Naive thymus-derived CD8-positive, alpha-beta T cell (primary cell): ENCODE measurements at regions not wholly inside any gene's neighbourhood (a gene's known extent, or its start where the extent isn't known, plus 50 kb on each side); places are given as distances from the start of the nearest gene placed in this dataset.

Experiments
- ATAC-seq, 2 donors: fragments of 150-1000 bp; cut with Tn5 transposase in 1 of 2; sonication (Bioruptor Pico), chemical (Tn5 transposase) in 1 of 2; 1 replicate in 1 of 2; 2 replicates in 1 of 2; pipeline ENCODE4 v1.10.0; 2021; ENCODE audit warnings: mild to moderate bottlenecking in 2 of 2, moderate library complexity in 2 of 2
- POLR2A ChIA-PET: fragments of 350-600 bp; sonication (Branson Sonifier 250); formaldehyde crosslinking; loops from one replicate; lab custom pipeline; 2021; ENCODE audit warnings: antibody characterized with exemption; lab: Charles Lee
- DNase-seq, 10 donors: peaks; one replicate each; pipeline versions ENCODE4 v3.0.0 to v3.0.0-alpha.2; 2020 to 2022
- H3K27ac Mint-ChIP-seq, 10 donors: one replicate each; pipeline ENCODE4 v1.8.0; 2020 to 2022; ENCODE audit warnings: mild to moderate bottlenecking in 10 of 10, mixed read lengths in 10 of 10, moderate library complexity in 4 of 10, inconsistent platforms in 1 of 10
- H3K27me3 Mint-ChIP-seq, 5 donors: one replicate each; pipeline ENCODE4 v1.8.0; 2021 to 2022; ENCODE audit warnings: mixed read lengths in 5 of 5
- H3K36me3 Mint-ChIP-seq, 3 donors: one replicate each; pipeline ENCODE4 v1.8.0; 2020 to 2022; ENCODE audit warnings: mixed read lengths in 3 of 3, mild to moderate bottlenecking in 2 of 3, inconsistent platforms in 1 of 3
- H3K4me1 Mint-ChIP-seq, 4 donors: one replicate each; pipeline ENCODE4 v1.8.0; 2021 to 2022; ENCODE audit warnings: mixed read lengths in 4 of 4
- H3K4me3 Mint-ChIP-seq, 10 donors: one replicate each; pipeline ENCODE4 v1.8.0; 2020 to 2022; ENCODE audit warnings: mild to moderate bottlenecking in 10 of 10, mixed read lengths in 10 of 10, moderate library complexity in 6 of 10, inconsistent platforms in 1 of 10
- H3K9me3 Mint-ChIP-seq, 9 donors: one replicate each; pipeline ENCODE4 v1.8.0; 2020 to 2022; ENCODE audit warnings: mixed read lengths in 9 of 9, mild to moderate bottlenecking in 3 of 9, inconsistent platforms in 1 of 9, moderate library complexity in 1 of 9

- peaks cover 0 to 6% (median 0%) of the 10 kb centered on the region in 4 donors for H3K4me1 Mint-ChIP-seq
- POLR2A ChIA-PET: no interaction called here
These were observed 781.5 kb upstream of the FBXO33 start for GRCh38 chr14:40213701-40214100.

DNA sequence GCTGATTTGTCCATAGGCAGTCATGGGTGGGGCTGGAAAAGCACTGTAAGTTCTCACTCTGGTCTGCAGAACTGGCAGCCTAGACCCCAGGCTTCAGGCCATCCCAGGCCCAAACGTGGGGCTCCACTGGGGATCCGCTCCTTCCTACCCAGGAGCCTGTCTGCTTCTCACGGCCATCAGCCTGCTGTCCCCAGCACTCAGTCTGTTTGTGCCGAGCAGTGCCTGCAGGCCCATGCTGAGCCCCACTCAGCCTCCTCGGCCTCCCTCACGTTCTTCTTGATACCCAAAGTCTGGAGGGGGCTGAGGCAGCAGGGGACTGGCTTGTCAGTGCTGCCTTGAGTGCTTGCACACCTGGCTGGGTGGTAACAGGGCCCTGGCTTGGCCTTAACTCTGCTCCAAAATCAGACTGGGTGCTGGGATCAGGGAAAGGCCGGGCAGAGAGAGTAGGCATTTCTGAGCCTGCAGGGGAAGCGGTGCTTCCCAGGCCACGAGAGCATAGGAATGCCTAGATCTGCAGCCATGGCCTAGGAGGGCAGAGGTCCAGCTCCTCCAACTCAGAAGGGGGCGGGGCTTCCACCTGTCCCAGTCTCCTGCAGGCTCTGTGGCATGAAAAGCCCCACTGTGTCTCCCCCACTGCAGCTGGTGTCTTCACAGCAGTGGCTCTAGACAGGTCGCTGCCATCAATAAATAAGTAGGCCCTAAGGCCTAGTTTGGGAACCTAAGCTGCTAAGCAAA is 772.4 kb upstream of the FBXO33 start:
- POLR2A ChIA-PET: no interaction called here
- no peak overlapping the region for H3K4me3 Mint-ChIP-seq

More at GRCh38 chr14:40213701-40214100, 781.5 kb upstream of the FBXO33 start:
- Mint-ChIP-seq H3K4me3 (no peak overlapping the region), H3K36me3 (no peaks in the 10 kb centered on the region), H3K27me3 (no peaks in the 10 kb centered on the region), H3K27ac (no peak overlapping the region), H3K9me3 (peaks cover 0 to 14% (median 3%) of the 10 kb centered on the region in 9 donors)
- ATAC-seq (no peak), DNase-seq (no peak)

DNA sequence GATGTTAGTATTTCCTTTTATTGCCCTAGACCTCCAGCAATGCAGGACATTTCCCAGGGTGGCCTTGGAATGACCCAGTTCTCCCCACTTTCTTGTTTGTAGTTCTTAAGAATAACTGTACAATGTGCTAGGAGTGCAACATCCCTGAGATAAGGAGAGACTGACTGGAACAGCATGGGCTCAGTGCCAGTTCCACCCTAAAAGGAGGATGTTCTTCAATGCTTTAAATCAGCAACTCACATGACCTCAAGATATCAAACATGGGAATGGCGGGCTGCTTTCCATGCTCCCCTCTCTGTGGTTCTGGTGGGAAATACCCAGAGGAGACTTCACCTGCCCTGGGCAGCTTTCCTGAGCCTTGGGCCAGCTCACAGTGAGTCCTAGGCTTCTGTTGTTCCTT is 766.9 kb upstream of the FBXO33 start:
- H3K4me3 Mint-ChIP-seq: no peak overlapping the region
- H3K9me3 Mint-ChIP-seq: peaks cover 0 to 14% (median 5%) of the 10 kb centered on the region in 9 donors
- POLR2A ChIA-PET: no interaction called here
- H3K36me3 Mint-ChIP-seq: no peaks in the 10 kb centered on the region
- H3K27ac Mint-ChIP-seq: no peak overlapping the region
- DNase-seq: no peak
- no peaks in the 10 kb centered on the region for H3K4me1 Mint-ChIP-seq
- no peak for ATAC-seq
- no peaks in the 10 kb centered on the region for H3K27me3 Mint-ChIP-seq

More for the DNA sequence above, 772.4 kb upstream of the FBXO33 start:
- Mint-ChIP-seq H3K9me3 (peaks cover 0 to 22% (median 8%) of the 10 kb centered on the region in 9 donors), H3K27me3 (peaks cover 0 to 2% (median 0%) of the 10 kb centered on the region in 5 donors), H3K4me1 (no peaks in the 10 kb centered on the region), H3K27ac (no peak overlapping the region), H3K36me3 (no peaks in the 10 kb centered on the region)
- DNase-seq: no peak
- ATAC-seq: no peak

- DNase-seq (no peak), ATAC-seq (no peak)
- no peak overlapping the region for H3K4me3 Mint-ChIP-seq
- H3K9me3 Mint-ChIP-seq: peaks cover 0 to 16% (median 2%) of the 10 kb centered on the region in 9 donors
- POLR2A ChIA-PET: no interaction called here
- no peaks in the 10 kb centered on the region for H3K27me3 Mint-ChIP-seq
- no peaks in the 10 kb centered on the region for H3K36me3 Mint-ChIP-seq
- no peak overlapping the region for H3K27ac Mint-ChIP-seq
- no peaks in the 10 kb centered on the region for H3K4me1 Mint-ChIP-seq
These were observed 765.1 kb upstream of the FBXO33 start for GRCh38 chr14:40197344-40197743.

GRCh38 chr14:40188006-40188405 is 755.8 kb upstream of the FBXO33 start:
- peaks cover 0 to 3% (median 0%) of the 10 kb centered on the region in 4 donors for H3K4me1 Mint-ChIP-seq

GRCh38 chr14:40164083-40164482 is 731.9 kb upstream of the FBXO33 start:
- POLR2A ChIA-PET: no interaction called here
- Mint-ChIP-seq H3K36me3 (peaks cover 0 to 18% (median 7%) of the 10 kb centered on the region in 3 donors), H3K9me3 (peaks cover 6 to 41% (median 21%) of the 10 kb centered on the region in 9 donors), H3K4me1 (no peaks in the 10 kb centered on the region), H3K27me3 (no peaks in the 10 kb centered on the region), H3K4me3 (no peak overlapping the region), H3K27ac (no peak overlapping the region)
- ATAC-seq (no peak), DNase-seq (no peak)

More at GRCh38 chr14:40188006-40188405, 755.8 kb upstream of the FBXO33 start:
- ATAC-seq (no peak), DNase-seq (no peak)
- POLR2A ChIA-PET: no interaction called here
- peaks cover 0 to 13% (median 5%) of the 10 kb centered on the region in 9 donors for H3K9me3 Mint-ChIP-seq
- H3K27me3 Mint-ChIP-seq: peaks cover 0 to 2% (median 0%) of the 10 kb centered on the region in 5 donors
- no peak overlapping the region for H3K27ac Mint-ChIP-seq
- no peaks in the 10 kb centered on the region for H3K36me3 Mint-ChIP-seq
- no peak overlapping the region for H3K4me3 Mint-ChIP-seq

- DNase-seq (no peak), ATAC-seq (no peak)
- Mint-ChIP-seq H3K27me3 (peaks cover 0 to 1% (median 0%) of the 10 kb centered on the region in 5 donors), H3K36me3 (no peaks in the 10 kb centered on the region), H3K9me3 (peaks cover 4 to 42% (median 13%) of the 10 kb centered on the region in 9 donors), H3K4me1 (peaks cover 0 to 1% (median 0%) of the 10 kb centered on the region in 4 donors), H3K27ac (no peak overlapping the region), H3K4me3 (no peak overlapping the region)
- POLR2A ChIA-PET: no interaction called here
These were observed 707.4 kb upstream of the FBXO33 start for GRCh38 chr14:40139657-40140056.

DNA sequence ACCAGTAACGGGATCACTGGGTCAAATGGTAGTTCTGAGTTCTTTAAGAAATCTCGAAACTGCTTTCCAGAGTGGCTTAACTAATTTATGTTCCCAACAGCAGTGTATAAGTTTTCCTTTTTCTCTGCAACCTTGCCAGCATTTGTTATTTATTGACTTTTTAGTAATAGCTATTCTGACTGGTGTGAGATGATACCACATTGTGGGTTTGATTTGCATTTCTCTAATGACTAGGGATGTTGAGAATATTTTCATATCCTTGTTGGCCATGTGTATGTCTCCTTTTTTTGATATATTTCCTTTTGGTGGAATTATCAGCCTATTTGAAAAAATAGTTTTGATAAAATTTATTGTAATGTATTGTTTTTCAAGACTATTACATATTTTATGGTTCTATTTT is 701.2 kb upstream of the FBXO33 start:
- Mint-ChIP-seq H3K27ac (no peak overlapping the region), H3K27me3 (no peaks in the 10 kb centered on the region), H3K4me3 (no peak overlapping the region), H3K9me3 (peaks cover 9 to 51% (median 17%) of the 10 kb centered on the region in 9 donors), H3K36me3 (peaks cover 0 to 4% (median 0%) of the 10 kb centered on the region in 3 donors), H3K4me1 (peaks cover 0 to 2% (median 0%) of the 10 kb centered on the region in 4 donors)
- ATAC-seq (no peak), DNase-seq (no peak)
- POLR2A ChIA-PET: no interaction called here

DNA sequence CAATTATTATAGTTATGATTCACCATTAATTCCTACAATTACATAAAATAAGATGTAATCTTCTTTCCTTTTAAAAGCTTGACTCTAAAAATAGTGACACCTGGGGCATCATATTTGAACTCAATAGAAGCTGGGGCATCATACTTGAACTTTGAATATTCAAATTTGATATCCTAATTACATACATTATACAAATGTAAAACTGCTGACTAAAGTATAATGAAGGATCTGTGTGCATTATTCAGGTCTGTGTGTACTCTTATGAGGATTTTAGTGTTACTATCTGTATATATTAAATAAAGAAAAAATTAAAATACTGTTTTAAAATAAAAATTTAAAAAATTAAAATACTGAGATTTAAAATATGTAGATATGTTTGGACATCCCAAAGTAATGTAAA is 696.9 kb upstream of the FBXO33 start:
- Mint-ChIP-seq H3K27me3 (no peaks in the 10 kb centered on the region), H3K9me3 (peaks cover 3 to 26% (median 10%) of the 10 kb centered on the region in 9 donors), H3K36me3 (peaks cover 0 to 8% (median 0%) of the 10 kb centered on the region in 3 donors), H3K27ac (no peak overlapping the region), H3K4me3 (no peak overlapping the region), H3K4me1 (no peaks in the 10 kb centered on the region)
- POLR2A ChIA-PET: no interaction called here
- no peak for ATAC-seq
- no peak for DNase-seq

- POLR2A ChIA-PET: no interaction called here
- Mint-ChIP-seq H3K27ac (no peak overlapping the region), H3K27me3 (no peaks in the 10 kb centered on the region), H3K36me3 (peaks cover 0 to 4% (median 0%) of the 10 kb centered on the region in 3 donors), H3K4me3 (no peak overlapping the region), H3K9me3 (peaks cover 0 to 15% (median 5%) of the 10 kb centered on the region in 9 donors), H3K4me1 (no peaks in the 10 kb centered on the region)
- ATAC-seq (no peak), DNase-seq (no peak)
These were observed 691.6 kb upstream of the FBXO33 start for GRCh38 chr14:40123816-40124215.

GRCh38 chr14:40122968-40123648 is 690.9 kb upstream of the FBXO33 start:
- Mint-ChIP-seq H3K36me3 (peaks cover 0 to 8% (median 2%) of the 10 kb centered on the region in 3 donors), H3K4me3 (no peak overlapping the region)
- POLR2A ChIA-PET: no interaction called here

DNA sequence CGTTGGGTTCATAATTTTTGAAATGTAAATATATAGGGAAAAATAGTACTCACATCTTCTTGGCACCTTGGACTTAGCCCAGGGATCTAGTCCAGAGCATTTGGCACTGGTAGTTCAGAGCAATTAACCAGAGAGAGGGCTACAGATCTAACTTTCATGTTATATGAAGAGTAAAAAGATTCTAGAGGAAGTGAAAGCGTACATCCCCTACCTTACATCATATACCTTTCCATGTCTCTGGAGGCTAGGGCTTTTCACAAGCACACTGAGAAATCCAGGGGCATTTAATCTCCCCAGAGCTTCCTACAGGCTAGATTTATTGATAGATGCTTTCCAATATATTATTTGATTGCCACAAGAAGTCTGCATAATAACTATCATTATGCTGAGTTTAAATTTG is 687.5 kb upstream of the FBXO33 start:
- peaks cover 0 to 6% (median 2%) of the 10 kb centered on the region in 3 donors for H3K36me3 Mint-ChIP-seq
- peaks cover 3 to 28% (median 9%) of the 10 kb centered on the region in 9 donors for H3K9me3 Mint-ChIP-seq
- H3K4me1 Mint-ChIP-seq: no peaks in the 10 kb centered on the region
- H3K27ac Mint-ChIP-seq: no peak overlapping the region
- POLR2A ChIA-PET: no interaction called here
- H3K27me3 Mint-ChIP-seq: peaks cover 0 to 3% (median 0%) of the 10 kb centered on the region in 5 donors
- H3K4me3 Mint-ChIP-seq: no peak overlapping the region
- DNase-seq (no peak), ATAC-seq (no peak)

More at GRCh38 chr14:40122968-40123648, 690.9 kb upstream of the FBXO33 start:
- Mint-ChIP-seq H3K4me1 (no peaks in the 10 kb centered on the region), H3K27me3 (no peaks in the 10 kb centered on the region), H3K9me3 (peaks cover under 1 to 14% (median 5%) of the 10 kb centered on the region in 9 donors), H3K27ac (no peak overlapping the region)
- DNase-seq (no peak), ATAC-seq (no peak)

DNA sequence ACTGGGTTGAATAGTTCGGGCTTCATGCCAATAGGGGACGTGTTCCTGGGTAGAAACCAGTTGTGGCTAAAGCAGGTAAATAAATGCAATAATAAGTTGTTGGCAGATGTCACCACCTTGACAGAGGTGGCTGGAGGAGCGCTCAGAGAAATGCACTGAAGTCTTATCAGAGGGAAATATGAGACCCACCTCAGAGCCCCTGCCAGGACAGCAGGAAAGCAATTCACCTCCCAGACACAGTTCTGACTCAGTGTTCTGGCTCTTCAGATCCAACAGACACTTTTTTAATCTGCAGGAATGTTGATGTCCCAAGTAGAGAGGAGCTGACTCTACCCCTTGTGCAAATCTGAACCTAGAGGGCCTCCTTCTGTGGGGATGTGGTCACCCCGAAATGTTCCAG is 687.1 kb upstream of the FBXO33 start:
- H3K36me3 Mint-ChIP-seq: peaks cover 0 to 6% (median 2%) of the 10 kb centered on the region in 3 donors
- POLR2A ChIA-PET: no interaction called here
- H3K27me3 Mint-ChIP-seq: peaks cover 0 to 3% (median 0%) of the 10 kb centered on the region in 5 donors
- peaks cover 3 to 32% (median 9%) of the 10 kb centered on the region in 9 donors for H3K9me3 Mint-ChIP-seq
- H3K4me1 Mint-ChIP-seq: no peaks in the 10 kb centered on the region
- H3K4me3 Mint-ChIP-seq: no peak overlapping the region
- H3K27ac Mint-ChIP-seq: no peak overlapping the region
- ATAC-seq (no peak), DNase-seq (no peak)
